ENCODE measurements at regions not wholly inside any gene's neighbourhood (a gene's known extent, or its start where the extent isn't known, plus 50 kb on each side); places are given as distances from the start of the nearest gene placed in this dataset.

DNA sequence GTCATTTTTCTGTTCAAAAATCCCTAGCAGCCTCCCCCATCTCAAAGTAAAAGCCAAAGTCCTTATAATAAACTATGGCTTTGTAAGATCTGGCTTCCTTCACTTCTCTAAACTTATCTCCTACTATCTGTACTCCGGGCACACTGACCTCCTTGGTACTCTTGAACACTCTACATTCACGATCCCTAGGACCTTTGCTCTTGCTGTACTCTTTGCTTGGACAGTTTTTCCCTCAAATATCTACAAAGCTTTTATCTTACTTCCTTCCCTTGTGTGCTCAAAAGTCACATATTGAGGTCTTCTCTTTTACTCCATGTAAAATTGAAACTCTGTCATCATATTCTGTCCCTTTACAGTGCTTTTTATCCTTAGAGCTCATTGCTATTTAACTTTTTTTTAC, 616.6 kb downstream of the IRS1 start:
- TF ChIP-seq, protein P1, sequence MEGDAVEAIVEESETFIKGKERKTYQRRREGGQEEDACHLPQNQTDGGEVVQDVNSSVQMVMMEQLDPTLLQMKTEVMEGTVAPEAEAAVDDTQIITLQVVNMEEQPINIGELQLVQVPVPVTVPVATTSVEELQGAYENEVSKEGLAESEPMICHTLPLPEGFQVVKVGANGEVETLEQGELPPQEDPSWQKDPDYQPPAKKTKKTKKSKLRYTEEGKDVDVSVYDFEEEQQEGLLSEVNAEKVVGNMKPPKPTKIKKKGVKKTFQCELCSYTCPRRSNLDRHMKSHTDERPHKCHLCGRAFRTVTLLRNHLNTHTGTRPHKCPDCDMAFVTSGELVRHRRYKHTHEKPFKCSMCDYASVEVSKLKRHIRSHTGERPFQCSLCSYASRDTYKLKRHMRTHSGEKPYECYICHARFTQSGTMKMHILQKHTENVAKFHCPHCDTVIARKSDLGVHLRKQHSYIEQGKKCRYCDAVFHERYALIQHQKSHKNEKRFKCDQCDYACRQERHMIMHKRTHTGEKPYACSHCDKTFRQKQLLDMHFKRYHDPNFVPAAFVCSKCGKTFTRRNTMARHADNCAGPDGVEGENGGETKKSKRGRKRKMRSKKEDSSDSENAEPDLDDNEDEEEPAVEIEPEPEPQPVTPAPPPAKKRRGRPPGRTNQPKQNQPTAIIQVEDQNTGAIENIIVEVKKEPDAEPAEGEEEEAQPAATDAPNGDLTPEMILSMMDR (conservative IDR thresholded peaks at IDR 0.05; ENCODE audit: low read depth, low read length): no peak
- TF ChIP-seq EZH2 (IDR thresholded peaks at IDR 0.05; ENCODE audit: borderline replicate concordance, low read depth, low read length, poor library complexity, severe bottlenecking): no peak

Data from A673 (cell line).